ENCODE measurements at regions not wholly inside any gene's neighbourhood (a gene's known extent, or its start where the extent isn't known, plus 50 kb on each side); places are given as distances from the start of the nearest gene placed in this dataset.

- TF ChIP-seq, protein P1, sequence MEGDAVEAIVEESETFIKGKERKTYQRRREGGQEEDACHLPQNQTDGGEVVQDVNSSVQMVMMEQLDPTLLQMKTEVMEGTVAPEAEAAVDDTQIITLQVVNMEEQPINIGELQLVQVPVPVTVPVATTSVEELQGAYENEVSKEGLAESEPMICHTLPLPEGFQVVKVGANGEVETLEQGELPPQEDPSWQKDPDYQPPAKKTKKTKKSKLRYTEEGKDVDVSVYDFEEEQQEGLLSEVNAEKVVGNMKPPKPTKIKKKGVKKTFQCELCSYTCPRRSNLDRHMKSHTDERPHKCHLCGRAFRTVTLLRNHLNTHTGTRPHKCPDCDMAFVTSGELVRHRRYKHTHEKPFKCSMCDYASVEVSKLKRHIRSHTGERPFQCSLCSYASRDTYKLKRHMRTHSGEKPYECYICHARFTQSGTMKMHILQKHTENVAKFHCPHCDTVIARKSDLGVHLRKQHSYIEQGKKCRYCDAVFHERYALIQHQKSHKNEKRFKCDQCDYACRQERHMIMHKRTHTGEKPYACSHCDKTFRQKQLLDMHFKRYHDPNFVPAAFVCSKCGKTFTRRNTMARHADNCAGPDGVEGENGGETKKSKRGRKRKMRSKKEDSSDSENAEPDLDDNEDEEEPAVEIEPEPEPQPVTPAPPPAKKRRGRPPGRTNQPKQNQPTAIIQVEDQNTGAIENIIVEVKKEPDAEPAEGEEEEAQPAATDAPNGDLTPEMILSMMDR (IDR thresholded peaks at IDR 0.05; ENCODE audit: unreplicated experiment): no peak
- no peak for DNase-seq (ENCODE audit: low spot score in 2 of 2, unreplicated experiment in 2 of 2)
- no peak overlapping the region for H3K4me3 Mint-ChIP-seq
- no peaks in the 10 kb centered on the region for H3K9me3 Mint-ChIP-seq
- peaks cover 2% of the 10 kb centered on the region for H3K27me3 Mint-ChIP-seq (ENCODE audit: low read depth)
- H3K36me3 Mint-ChIP-seq: no peaks in the 10 kb centered on the region
- no peaks in the 10 kb centered on the region for H3K4me1 Mint-ChIP-seq
- no peak overlapping the region for H3K27ac Mint-ChIP-seq
Measured at GRCh38 chr10:106395041-106395749, 769.3 kb downstream of the SORCS1 start.

DNA sequence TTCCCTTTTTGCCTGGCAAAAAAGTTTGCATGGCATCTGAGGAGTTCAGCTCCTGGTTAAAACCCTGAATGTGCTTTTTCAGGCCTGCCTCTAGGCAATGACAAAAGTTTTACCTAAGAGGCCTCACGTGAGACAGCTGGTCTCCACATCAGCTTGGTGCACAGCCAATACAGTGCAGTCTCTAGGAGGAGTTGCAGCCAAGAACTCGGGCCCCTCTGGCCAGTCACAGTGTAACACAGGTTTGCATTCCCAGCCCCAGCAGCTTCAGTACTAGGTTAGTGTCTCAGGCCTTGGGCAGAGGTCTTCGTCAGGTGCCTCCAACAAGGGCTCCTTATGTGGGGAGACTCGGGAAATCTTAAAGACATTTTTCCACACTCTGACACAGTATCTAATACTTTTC lies 771.7 kb downstream of the SORCS1 start:
- H3K27ac Mint-ChIP-seq: no peak overlapping the region
- TF ChIP-seq, protein P1 (IDR thresholded peaks at IDR 0.05; ENCODE audit: unreplicated experiment): no peak
- DNase-seq (ENCODE audit: low spot score in 2 of 2, unreplicated experiment in 2 of 2): no peak
- no peaks in the 10 kb centered on the region for H3K4me1 Mint-ChIP-seq
- H3K27me3 Mint-ChIP-seq (ENCODE audit: low read depth): peaks cover 6% of the 10 kb centered on the region
- no peaks in the 10 kb centered on the region for H3K36me3 Mint-ChIP-seq
- no peak overlapping the region for H3K4me3 Mint-ChIP-seq
- no peaks in the 10 kb centered on the region for H3K9me3 Mint-ChIP-seq

DNA sequence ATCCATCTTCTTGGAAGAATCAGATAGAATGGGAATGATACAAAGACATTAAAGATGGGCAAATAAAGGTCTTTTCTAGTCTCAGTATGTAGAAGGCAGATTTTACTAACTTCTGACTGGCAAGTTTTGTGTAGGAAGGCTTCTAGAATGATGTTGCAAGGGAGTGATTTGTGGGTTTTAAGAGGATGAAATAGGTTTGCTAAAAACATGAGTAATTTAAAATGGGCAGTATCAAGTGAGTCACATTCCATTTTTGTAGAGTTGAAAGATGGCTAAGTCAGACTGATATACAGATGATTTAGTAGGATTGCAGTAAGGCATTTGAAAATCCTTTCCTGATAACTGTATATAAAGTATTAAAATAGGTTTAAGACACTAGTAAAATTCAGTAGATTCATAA lies 777.4 kb downstream of the SORCS1 start:
- Mint-ChIP-seq H3K27me3 (ENCODE audit: low read depth) (peaks cover 10% of the 10 kb centered on the region), H3K9me3 (no peaks in the 10 kb centered on the region), H3K4me1 (no peaks in the 10 kb centered on the region), H3K4me3 (no peak overlapping the region), H3K36me3 (no peaks in the 10 kb centered on the region), H3K27ac (no peak overlapping the region)
- DNase-seq (ENCODE audit: low spot score in 2 of 2, unreplicated experiment in 2 of 2): no peak
- TF ChIP-seq, protein P1 (IDR thresholded peaks at IDR 0.05; ENCODE audit: unreplicated experiment): no peak

- H3K27ac Mint-ChIP-seq: no peak overlapping the region
- DNase-seq (ENCODE audit: low spot score in 2 of 2, unreplicated experiment in 2 of 2): no peak
- TF ChIP-seq, protein P1 (IDR thresholded peaks at IDR 0.05; ENCODE audit: unreplicated experiment): no peak
- H3K36me3 Mint-ChIP-seq: no peaks in the 10 kb centered on the region
- H3K4me3 Mint-ChIP-seq: no peak overlapping the region
- H3K4me1 Mint-ChIP-seq: no peaks in the 10 kb centered on the region
- peaks cover 8% of the 10 kb centered on the region for H3K27me3 Mint-ChIP-seq (ENCODE audit: low read depth)
- H3K9me3 Mint-ChIP-seq: peaks cover 11% of the 10 kb centered on the region
Measured at GRCh38 chr10:106384496-106384895, 780.0 kb downstream of the SORCS1 start.

DNA sequence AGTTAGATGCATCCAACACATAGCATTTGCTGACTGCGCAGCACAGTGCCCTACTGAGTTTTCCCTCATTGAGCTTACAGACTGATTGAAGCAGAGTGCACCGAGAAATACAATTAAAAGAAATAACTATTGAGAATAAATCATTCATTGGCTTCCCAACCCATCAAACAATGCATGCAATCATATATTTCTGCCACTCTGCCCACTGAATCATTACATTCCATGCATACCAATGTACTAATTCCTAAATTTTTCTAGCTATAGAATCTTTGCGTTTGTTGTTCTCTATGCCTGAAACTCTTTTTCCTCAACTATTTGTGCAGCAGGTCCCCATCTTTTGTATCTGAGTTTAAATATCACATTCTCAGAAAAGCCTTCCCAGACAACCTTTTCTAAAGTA lies 783.8 kb downstream of the SORCS1 start:
- Mint-ChIP-seq H3K9me3 (peaks cover 24% of the 10 kb centered on the region), H3K4me3 (no peak overlapping the region), H3K4me1 (no peaks in the 10 kb centered on the region), H3K36me3 (no peaks in the 10 kb centered on the region), H3K27ac (no peak overlapping the region), H3K27me3 (ENCODE audit: low read depth) (peaks cover 4% of the 10 kb centered on the region)
- TF ChIP-seq, protein P1 (IDR thresholded peaks at IDR 0.05; ENCODE audit: unreplicated experiment): no peak
- DNase-seq (ENCODE audit: low spot score in 2 of 2, unreplicated experiment in 2 of 2): no peak

All from mesothelial cell of epicardium (in vitro differentiated cells).